Liver (tissue), 8 donors: ENCODE measurements at regions not wholly inside any gene's neighbourhood (a gene's known extent, or its start where the extent isn't known, plus 50 kb on each side); places are given as distances from the start of the nearest gene placed in this dataset.

Experiments used
- DNase-seq: peaks from one replicate; pipeline ENCODE4 v3.0.0-alpha.2; 2017; ENCODE audit warnings: low spot score
- H3K27ac ChIP-seq, 2 donors: one replicate each; pipeline ENCODE4 v1.7.0; 2013; ENCODE audit warnings: inconsistent platforms in 2 of 2, low read length in 2 of 2, control low read depth in 1 of 2, low read depth in 1 of 2, mild to moderate bottlenecking in 1 of 2
- H3K27me3 ChIP-seq, 4 donors: one replicate each; pipeline versions ENCODE4 v1.6.1 to v1.7.0; 2013; ENCODE audit warnings: low read length in 3 of 4, inconsistent platforms in 1 of 4, mild to moderate bottlenecking in 1 of 4, moderate library complexity in 1 of 4; ENCODE audit not compliant: control insufficient read depth in 4 of 4, insufficient read depth in 4 of 4
- H3K36me3 ChIP-seq, 4 donors: one replicate each; pipeline versions ENCODE4 v1.6.1 to v1.7.0; 2013; ENCODE audit warnings: low read length in 3 of 4, mild to moderate bottlenecking in 3 of 4, low read depth in 1 of 4, moderate library complexity in 1 of 4; ENCODE audit not compliant: control insufficient read depth in 4 of 4, insufficient read depth in 3 of 4
- H3K4me1 ChIP-seq, 4 donors: one replicate each; pipeline versions ENCODE4 v1.6.1 to v1.7.0; 2013; ENCODE audit warnings: low read length in 3 of 4, mild to moderate bottlenecking in 3 of 4, moderate library complexity in 1 of 4; ENCODE audit not compliant: control insufficient read depth in 4 of 4, insufficient read depth in 4 of 4
- H3K4me3 ChIP-seq, 3 donors: one replicate each; pipeline versions ENCODE4 v1.6.1 to v1.7.0; 2013; ENCODE audit warnings: low read length in 3 of 3, control low read depth in 1 of 3, low read depth in 1 of 3, mild to moderate bottlenecking in 1 of 3
- H3K9ac ChIP-seq, 2 donors: one replicate each; pipeline ENCODE4 v1.7.0; 2013; ENCODE audit warnings: low read length in 2 of 2, mild to moderate bottlenecking in 2 of 2, moderate library complexity in 2 of 2, control low read depth in 1 of 2, low read depth in 1 of 2
- H3K9me3 ChIP-seq, 4 donors: one replicate each; pipeline versions ENCODE4 v1.6.1 to v1.7.0; 2013; ENCODE audit warnings: low read length in 3 of 4; ENCODE audit not compliant: control insufficient read depth in 4 of 4
- EGR1 ChIP-seq, 2 donors: IDR thresholded peaks; 2 replicates each; pipeline ENCODE4 v1.6.1; 2016 to 2018; ENCODE audit warnings: antibody characterized with exemption in 2 of 2, low read depth in 2 of 2
- FOXA1 ChIP-seq: IDR thresholded peaks from 2 replicates; pipeline ENCODE4 v1.6.1; 2016; ENCODE audit warnings: antibody characterized with exemption
- FOXA2 ChIP-seq: IDR thresholded peaks from 2 replicates; pipeline ENCODE4 v1.6.1; 2016; ENCODE audit warnings: antibody characterized with exemption
- GABPA ChIP-seq, 2 donors: IDR thresholded peaks in 1 of 2; conservative IDR thresholded peaks in 1 of 2; 2 replicates each; pipeline ENCODE4 v1.6.1; 2016; ENCODE audit warnings: antibody characterized with exemption in 2 of 2, mild to moderate bottlenecking in 1 of 2, moderate library complexity in 1 of 2
- HNF4A ChIP-seq, 2 donors: conservative IDR thresholded peaks; 2 replicates each; pipeline ENCODE4 v1.6.1; 2016; ENCODE audit warnings: antibody characterized with exemption in 2 of 2, mild to moderate bottlenecking in 2 of 2
- HNF4G ChIP-seq: IDR thresholded peaks from 2 replicates; pipeline ENCODE4 v1.6.1; 2016; ENCODE audit warnings: antibody characterized with exemption
- JUND ChIP-seq, 2 donors: IDR thresholded peaks; 2 replicates each; pipeline ENCODE4 v1.6.1; 2016; ENCODE audit warnings: antibody characterized with exemption in 2 of 2
- MAX ChIP-seq: IDR thresholded peaks from 2 replicates; pipeline ENCODE4 v1.6.1; 2016; ENCODE audit warnings: antibody characterized with exemption
- NR2F2 ChIP-seq: IDR thresholded peaks from 2 replicates; pipeline ENCODE4 v1.6.1; 2016; ENCODE audit warnings: antibody characterized with exemption
- RAD21 ChIP-seq, 2 donors: IDR thresholded peaks; 2 replicates each; pipeline ENCODE4 v1.6.1; 2016; ENCODE audit warnings: antibody characterized with exemption in 2 of 2, mild to moderate bottlenecking in 2 of 2
- RXRA ChIP-seq, 2 donors: IDR thresholded peaks; 2 replicates each; pipeline ENCODE4 v1.6.1; 2017 to 2018; ENCODE audit warnings: antibody characterized with exemption in 2 of 2, mild to moderate bottlenecking in 1 of 2
- SP1 ChIP-seq: IDR thresholded peaks from 2 replicates; pipeline ENCODE4 v1.6.1; 2018; ENCODE audit warnings: antibody characterized with exemption, mild to moderate bottlenecking
- TAF1 ChIP-seq: conservative IDR thresholded peaks from 2 replicates; pipeline ENCODE4 v1.6.1; 2016; ENCODE audit warnings: antibody characterized with exemption, mild to moderate bottlenecking
- YY1 ChIP-seq: IDR thresholded peaks from 2 replicates; pipeline ENCODE4 v1.6.1; 2016; ENCODE audit warnings: antibody characterized with exemption, mild to moderate bottlenecking
- WGBS: extraction: QIAGEN DNeasy Blood & Tissue Kit; methylation state at CpG from one replicate; pipeline ENCODE4 v1.1.7; 2013; 5-methylcytosine and 5-hydroxymethylcytosine counted together
- TF ChIP-seq, protein P1 (sequence below): IDR thresholded peaks from 2 replicates; pipeline ENCODE4 v1.6.1; 2016; ENCODE audit warnings: antibody characterized with exemption, mild to moderate bottlenecking
- TF ChIP-seq, protein P2 (sequence below): IDR thresholded peaks from 2 replicates; pipeline ENCODE4 v1.6.1; 2016; ENCODE audit warnings: antibody characterized with exemption
- TF ChIP-seq, protein P3 (sequence below): fragments of 150-350 bp; IDR thresholded peaks from 2 replicates; pipeline ENCODE4 v1.5.1; 2017; ENCODE audit warnings: improper control_type of control experiment, low read depth, low read length; ENCODE audit not compliant: missing input control
- TF ChIP-seq, protein P4 (sequence below): IDR thresholded peaks from 2 replicates; pipeline ENCODE4 v1.6.1; 2016; ENCODE audit warnings: antibody characterized with exemption
- donor health status: healthy.
- donor health status: healthy.
- donor health status: healthy.
- donor health status: healthy.
- donor health status: healthy.

GRCh38 chr5:43973908-43974307, 370.9 kb downstream of the NNT start:
- no peak overlapping the region for H3K4me3 ChIP-seq
- 62% methylated on average over 2 of the region's 2 CpGs for WGBS

DNA sequence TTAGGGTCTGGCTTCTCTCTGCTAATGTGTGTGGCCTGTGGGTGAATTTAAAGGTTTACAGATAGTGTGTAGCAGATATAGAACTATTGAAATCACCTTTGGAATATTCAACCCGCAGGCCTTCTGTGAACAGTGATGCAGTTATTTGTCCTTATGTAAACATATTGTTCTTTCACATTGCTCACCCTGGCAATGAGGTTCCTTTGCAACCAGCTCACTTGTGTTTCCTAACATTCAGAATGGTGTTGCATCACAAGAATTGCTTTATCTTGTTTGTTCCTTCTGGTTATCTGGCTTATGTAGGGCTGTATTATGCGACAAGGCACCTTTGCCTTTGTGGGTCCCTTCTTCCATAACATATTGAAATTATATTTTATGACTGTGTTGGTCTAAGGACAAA, 370.3 kb downstream of the NNT start:
- Histone ChIP-seq H3K4me1 (peaks cover 0 to 9% (median 5%) of the 10 kb centered on the region in 4 donors), H3K4me3 (no peak overlapping the region), H3K36me3 (no peaks in the 10 kb centered on the region), H3K9ac (no peak overlapping the region), H3K27ac (no peak overlapping the region), H3K9me3 (no peaks in the 10 kb centered on the region), H3K27me3 (no peaks in the 10 kb centered on the region)
- DNase-seq: no peak
- WGBS: 39% methylated on average over 2 of the region's 2 CpGs
- TF ChIP-seq SP1 (peak; percentile 76), JUND (IDR thresholded peaks at IDR 0.05) (peak; percentile 75 to 84), RAD21 (IDR thresholded peaks at IDR 0.05) (peak; percentile 57 to 64), HNF4A (conservative IDR thresholded peaks at IDR 0.05) (peak; percentile 74 to 84), EGR1 (IDR thresholded peaks at IDR 0.05; ENCODE audit: low read depth in 2 of 2) (no peak), TAF1 (no peak), FOXA1 (peak; percentile 74), MAX (peak; percentile 75), HNF4G (no peak), GABPA (IDR thresholded peaks at IDR 0.05 in 1 of 2, conservative IDR thresholded peaks at IDR 0.05 in 1 of 2) (peak in 1 of 2 donors; percentile 24), YY1 (peak; percentile 47), FOXA2 (peak; percentile 77), RXRA (IDR thresholded peaks at IDR 0.05) (peak; percentile 60 to 80), NR2F2 (no peak)
- TF ChIP-seq, protein P1, sequence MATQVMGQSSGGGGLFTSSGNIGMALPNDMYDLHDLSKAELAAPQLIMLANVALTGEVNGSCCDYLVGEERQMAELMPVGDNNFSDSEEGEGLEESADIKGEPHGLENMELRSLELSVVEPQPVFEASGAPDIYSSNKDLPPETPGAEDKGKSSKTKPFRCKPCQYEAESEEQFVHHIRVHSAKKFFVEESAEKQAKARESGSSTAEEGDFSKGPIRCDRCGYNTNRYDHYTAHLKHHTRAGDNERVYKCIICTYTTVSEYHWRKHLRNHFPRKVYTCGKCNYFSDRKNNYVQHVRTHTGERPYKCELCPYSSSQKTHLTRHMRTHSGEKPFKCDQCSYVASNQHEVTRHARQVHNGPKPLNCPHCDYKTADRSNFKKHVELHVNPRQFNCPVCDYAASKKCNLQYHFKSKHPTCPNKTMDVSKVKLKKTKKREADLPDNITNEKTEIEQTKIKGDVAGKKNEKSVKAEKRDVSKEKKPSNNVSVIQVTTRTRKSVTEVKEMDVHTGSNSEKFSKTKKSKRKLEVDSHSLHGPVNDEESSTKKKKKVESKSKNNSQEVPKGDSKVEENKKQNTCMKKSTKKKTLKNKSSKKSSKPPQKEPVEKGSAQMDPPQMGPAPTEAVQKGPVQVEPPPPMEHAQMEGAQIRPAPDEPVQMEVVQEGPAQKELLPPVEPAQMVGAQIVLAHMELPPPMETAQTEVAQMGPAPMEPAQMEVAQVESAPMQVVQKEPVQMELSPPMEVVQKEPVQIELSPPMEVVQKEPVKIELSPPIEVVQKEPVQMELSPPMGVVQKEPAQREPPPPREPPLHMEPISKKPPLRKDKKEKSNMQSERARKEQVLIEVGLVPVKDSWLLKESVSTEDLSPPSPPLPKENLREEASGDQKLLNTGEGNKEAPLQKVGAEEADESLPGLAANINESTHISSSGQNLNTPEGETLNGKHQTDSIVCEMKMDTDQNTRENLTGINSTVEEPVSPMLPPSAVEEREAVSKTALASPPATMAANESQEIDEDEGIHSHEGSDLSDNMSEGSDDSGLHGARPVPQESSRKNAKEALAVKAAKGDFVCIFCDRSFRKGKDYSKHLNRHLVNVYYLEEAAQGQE: no peak
- TF ChIP-seq, protein P2, sequence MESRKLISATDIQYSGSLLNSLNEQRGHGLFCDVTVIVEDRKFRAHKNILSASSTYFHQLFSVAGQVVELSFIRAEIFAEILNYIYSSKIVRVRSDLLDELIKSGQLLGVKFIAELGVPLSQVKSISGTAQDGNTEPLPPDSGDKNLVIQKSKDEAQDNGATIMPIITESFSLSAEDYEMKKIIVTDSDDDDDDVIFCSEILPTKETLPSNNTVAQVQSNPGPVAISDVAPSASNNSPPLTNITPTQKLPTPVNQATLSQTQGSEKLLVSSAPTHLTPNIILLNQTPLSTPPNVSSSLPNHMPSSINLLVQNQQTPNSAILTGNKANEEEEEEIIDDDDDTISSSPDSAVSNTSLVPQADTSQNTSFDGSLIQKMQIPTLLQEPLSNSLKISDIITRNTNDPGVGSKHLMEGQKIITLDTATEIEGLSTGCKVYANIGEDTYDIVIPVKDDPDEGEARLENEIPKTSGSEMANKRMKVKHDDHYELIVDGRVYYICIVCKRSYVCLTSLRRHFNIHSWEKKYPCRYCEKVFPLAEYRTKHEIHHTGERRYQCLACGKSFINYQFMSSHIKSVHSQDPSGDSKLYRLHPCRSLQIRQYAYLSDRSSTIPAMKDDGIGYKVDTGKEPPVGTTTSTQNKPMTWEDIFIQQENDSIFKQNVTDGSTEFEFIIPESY: peak; percentile 38
- TF ChIP-seq, protein P3, sequence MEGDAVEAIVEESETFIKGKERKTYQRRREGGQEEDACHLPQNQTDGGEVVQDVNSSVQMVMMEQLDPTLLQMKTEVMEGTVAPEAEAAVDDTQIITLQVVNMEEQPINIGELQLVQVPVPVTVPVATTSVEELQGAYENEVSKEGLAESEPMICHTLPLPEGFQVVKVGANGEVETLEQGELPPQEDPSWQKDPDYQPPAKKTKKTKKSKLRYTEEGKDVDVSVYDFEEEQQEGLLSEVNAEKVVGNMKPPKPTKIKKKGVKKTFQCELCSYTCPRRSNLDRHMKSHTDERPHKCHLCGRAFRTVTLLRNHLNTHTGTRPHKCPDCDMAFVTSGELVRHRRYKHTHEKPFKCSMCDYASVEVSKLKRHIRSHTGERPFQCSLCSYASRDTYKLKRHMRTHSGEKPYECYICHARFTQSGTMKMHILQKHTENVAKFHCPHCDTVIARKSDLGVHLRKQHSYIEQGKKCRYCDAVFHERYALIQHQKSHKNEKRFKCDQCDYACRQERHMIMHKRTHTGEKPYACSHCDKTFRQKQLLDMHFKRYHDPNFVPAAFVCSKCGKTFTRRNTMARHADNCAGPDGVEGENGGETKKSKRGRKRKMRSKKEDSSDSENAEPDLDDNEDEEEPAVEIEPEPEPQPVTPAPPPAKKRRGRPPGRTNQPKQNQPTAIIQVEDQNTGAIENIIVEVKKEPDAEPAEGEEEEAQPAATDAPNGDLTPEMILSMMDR: no peak
- TF ChIP-seq, protein P4, sequence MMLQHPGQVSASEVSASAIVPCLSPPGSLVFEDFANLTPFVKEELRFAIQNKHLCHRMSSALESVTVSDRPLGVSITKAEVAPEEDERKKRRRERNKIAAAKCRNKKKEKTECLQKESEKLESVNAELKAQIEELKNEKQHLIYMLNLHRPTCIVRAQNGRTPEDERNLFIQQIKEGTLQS: peak; percentile 90

More at GRCh38 chr5:43973908-43974307, 370.9 kb downstream of the NNT start:
- no peak for DNase-seq
- H3K27me3 ChIP-seq: no peaks in the 10 kb centered on the region
- no peaks in the 10 kb centered on the region for H3K9me3 ChIP-seq
- no peak overlapping the region for H3K27ac ChIP-seq
- H3K36me3 ChIP-seq: no peaks in the 10 kb centered on the region
- TF ChIP-seq FOXA2: no peak
- TF ChIP-seq MAX: no peak
- TF ChIP-seq, protein P3: no peak
- peaks cover 0 to 9% (median 5%) of the 10 kb centered on the region in 4 donors for H3K4me1 ChIP-seq
- no peak overlapping the region for H3K9ac ChIP-seq
